Pons (tissue), 1 donor: ENCODE measurements at regions not wholly inside any gene's neighbourhood (a gene's known extent, or its start where the extent isn't known, plus 50 kb on each side); places are given as distances from the start of the nearest gene placed in this dataset.

Experiments used
- DNase-seq: peaks from one replicate; pipeline ENCODE4 v3.0.0-alpha.2; 2016; ENCODE audit warnings: low spot score

DNA sequence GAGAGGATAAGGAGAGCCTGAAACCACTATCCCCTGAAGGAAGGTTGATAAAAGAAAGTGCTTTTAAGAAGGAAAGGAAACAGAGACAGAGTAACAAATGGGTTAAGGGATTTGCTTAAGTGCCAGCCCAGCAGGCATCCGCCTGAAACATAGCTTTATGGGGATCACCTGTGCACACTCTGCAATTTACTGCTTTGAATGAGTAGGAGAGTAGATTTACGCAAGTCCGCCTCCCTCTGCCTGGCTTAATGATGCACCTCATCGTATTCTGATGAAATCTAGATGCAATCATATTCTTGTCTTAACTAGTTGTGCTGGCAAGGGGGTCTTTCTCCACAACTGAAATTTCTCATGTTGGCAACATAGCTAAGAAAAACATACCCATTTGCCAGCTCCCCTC is 101.1 kb upstream of the ID4 start:
- no peak for DNase-seq

DNA sequence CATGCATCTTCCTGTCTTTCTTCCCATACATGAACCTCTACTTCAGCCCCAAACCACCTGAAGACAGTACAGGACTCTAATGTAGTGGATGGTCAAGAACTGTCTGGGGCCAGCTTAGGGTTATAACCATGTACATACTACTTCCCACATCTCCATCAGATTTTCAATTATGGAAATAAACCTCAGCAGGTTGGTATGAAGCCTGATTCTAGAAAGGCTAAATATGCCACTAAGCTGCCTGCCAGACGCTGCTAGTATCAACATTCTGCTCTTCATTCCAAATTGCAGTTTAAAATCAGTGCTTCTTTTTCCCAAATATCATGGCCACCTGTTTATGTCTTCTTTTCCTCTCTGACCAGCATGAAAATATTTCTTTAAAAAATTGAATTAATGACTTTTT is 99.2 kb upstream of the ID4 start:
- DNase-seq = no peak

DNA sequence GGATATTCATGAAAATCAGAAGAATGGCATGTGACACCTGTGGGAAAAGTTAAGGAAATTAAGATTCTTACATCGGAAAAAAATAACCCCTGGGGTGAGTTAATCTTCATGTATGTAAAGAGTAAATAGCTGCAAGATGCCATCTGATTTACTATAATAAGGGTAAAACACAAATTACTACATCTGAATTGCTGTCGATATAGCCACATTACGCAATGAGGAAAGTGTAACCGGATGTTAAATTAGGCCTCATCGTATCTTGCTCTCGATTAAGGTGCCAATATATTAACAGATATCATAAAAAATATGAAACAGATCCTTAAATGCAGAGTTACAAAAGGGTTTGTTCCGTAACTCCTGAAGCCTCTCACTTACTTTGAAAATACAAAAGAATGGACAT is 87.4 kb upstream of the ID4 start:
- no peak for DNase-seq

DNA sequence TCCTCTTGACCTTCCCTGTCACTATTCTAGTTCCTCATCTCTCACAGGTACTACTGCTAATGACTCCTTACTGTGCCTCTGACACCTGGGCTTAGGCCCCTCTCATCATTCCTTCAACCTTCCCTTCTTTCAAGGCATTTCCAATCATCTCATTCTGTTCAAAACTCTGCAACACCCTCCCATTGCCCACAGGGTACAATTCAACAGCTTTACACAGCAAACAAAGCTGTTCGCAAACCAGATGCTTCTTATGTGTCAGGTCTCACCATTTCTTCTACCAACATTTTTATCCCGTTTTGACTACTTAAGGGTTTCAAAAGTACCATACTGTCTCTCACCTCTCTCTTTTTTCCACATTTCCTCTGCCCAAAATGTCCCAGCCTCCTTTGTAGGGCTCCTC is 84.4 kb upstream of the ID4 start:
- DNase-seq = no peak

DNA sequence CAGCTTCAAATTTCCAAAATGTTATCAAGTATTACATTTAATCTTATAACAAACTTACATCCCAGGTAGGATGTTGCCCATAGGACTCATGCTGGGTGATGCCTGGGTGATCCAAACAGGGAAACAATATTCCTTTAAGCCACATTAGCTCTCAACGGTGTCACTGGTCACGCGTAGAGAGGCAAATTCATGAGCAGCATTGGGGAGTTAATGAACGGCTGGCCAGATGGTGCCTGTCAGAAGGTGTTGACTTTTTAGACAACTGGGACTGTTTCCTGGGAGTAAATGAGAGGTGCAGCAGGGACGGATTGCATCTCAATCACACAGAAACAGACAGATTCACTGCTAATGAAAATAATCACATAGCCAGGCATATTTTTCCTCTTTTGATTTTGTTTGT is 83.3 kb upstream of the ID4 start:
- DNase-seq = no peak

DNA sequence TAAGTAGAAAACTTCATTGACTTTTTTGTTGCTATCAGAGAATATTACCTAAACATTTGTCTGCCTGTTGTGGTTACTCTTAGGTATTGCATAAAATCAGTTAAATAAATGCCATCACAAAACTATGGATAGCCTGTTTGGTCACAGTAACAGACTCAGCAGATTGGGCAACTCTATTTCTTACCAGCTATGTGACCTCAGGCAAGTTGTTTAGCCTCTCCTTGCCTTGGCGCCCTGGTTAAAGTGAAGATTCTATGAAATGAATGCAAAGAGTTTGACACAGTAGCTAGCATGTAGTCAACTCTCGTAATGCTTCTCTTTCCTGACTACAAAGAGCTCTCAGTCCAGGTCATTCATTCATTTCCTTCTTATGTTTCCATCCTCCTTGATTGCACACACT is 82.5 kb upstream of the ID4 start:
- no peak for DNase-seq

DNA sequence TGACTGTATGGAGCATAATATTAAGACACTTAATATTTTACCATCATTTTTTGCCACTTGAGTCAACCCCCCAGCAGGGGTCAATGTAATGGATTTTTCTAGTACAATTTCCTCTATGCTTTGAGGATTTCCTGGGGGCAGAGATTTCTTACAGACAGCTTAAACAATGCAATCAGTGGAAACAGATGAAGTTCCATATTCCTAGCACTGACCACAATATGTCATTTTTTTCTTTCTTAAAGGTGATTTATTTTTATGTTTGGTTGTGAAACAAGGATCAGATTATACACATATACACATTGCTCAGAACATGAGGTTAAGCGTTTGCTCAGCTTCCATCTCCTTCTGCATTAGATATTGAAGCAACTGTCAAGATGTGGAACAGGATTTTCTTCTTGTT is 82.0 kb upstream of the ID4 start:
- DNase-seq = no peak

DNA sequence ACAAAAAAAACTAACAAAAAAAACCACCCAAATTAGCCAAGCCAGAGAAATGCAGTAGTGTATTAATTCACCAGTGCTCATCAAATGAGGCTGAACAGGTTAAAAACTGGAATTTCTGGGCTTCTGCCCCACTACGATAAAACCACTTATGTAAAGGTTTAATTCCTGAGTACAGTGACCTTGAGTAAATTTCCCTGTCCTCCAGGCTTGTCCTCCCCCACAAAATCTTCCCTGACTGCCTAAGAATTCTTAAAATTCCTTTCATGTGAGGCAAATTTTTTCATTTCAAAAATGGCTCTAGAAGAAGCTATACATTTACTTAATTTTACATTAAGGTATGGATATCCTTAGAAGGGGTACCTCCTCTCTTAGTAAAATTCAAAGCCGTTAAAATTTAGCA is 80.1 kb upstream of the ID4 start:
- no peak for DNase-seq

DNA sequence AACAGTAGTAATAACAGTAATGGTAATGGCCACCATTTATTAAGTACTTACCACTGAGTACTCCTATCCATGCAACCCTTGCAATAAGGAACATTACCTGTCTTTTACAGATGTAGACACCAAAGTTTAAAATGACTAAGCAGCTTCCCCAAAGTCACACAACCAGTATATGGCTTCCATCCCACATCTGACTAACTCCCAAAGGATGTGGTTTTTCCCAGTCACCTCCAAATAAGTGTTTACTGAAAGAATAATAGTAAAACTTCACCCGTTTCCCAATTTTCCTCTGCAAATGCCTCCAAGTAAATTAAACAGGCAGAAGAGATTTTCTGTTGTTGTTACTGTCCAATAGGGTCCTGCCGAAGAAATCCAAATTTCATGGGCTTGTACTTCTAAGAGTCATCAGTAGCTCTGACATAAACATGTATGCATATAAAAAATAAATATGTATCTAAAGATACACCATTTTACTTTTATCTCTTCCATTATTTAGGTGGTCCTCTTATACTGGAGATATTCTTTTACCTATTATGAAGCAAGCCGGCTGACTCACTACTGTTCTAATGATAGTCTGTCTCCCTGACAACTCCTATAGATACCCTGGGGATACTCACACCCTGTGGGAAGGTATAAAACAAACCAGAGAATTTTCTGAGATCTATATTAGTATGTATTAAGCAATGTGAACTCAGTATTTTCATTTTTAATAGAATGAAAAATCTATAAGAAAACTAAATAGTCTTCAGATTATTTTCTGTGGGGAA is 77.9 kb upstream of the ID4 start:
- no peak for DNase-seq

DNA sequence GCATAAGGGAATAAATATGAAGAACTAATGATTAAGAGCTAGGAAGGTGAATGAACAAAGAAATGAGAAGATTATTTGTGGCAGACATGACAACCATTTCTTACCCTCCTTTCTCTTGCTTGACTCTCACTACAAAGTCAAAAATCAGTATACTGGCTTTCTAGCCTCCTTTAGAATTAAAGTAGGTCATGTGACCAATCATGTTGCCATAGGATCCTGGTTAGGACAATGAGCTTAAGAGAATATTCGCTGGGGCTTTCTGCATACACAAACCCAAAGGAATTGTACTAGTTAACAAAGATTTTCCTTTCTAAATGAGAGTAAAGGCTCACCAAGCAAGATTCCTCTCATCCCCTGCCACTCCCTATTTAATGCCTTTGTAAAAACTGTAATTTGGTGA is 76.0 kb upstream of the ID4 start:
- DNase-seq = no peak

DNA sequence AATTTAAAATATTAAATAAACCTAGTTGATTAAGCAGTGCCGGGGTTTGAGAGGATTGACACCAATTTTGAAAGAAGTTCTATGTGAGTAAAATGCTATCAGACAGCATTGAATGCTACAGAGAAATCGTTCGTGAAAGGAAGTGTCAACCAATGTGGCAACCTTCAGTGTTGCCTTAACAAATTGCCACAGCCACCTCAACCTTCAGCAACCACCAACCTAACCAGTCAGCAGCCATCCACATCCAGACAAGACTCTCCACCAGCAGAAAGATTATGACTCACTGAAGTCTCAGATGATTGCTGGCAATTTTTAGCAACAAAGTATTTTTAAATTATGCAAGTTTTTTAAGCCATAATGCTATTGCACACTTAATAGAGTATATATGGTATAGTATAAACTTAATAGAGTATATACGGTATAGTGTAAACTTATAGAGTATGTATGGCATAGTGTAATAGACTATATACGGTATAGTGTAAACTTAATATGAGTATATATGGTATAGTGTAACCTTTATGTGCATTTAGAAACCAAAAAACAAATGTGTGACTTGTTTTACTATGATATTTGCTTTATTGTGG is 65.3 kb upstream of the ID4 start:
- no peak for DNase-seq

DNA sequence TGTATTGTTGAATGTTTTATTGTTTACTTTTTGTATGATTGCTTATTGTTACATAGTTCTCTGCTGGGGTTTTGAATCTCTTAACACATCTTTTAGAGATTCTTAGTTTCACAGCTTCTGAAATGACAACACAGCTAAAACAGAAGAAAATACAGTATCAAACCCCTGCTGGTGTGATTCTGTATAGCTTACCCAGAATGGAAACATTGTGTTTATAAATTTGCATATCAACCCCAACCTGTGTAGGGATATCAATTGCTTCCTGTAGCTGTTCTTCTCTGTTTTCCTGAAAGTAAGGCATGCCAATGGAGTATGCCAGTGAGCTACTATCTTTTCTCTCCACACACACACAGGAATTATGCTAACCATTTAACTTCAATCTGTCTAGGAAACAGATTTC is 64.3 kb upstream of the ID4 start:
- no peak for DNase-seq

DNA sequence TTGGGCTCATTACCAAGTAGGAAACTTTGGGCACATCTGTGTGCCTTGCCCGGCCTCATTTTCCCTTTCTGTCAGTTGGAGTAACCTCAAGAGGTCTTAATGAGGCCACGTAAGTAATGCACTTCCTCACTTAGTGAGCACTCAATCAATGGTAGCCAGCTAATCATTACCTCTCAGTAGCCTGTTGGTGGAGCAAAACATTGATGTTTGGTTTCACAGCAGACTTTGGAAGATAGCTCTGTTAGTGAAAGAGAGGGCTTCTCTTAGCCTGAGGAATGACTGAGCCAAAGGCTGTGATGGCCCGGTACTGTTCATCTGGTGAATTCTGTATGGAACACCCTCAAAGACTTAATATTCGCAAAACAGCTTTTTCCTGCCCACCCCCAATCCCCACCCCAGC is 55.9 kb upstream of the ID4 start:
- no peak for DNase-seq

DNA sequence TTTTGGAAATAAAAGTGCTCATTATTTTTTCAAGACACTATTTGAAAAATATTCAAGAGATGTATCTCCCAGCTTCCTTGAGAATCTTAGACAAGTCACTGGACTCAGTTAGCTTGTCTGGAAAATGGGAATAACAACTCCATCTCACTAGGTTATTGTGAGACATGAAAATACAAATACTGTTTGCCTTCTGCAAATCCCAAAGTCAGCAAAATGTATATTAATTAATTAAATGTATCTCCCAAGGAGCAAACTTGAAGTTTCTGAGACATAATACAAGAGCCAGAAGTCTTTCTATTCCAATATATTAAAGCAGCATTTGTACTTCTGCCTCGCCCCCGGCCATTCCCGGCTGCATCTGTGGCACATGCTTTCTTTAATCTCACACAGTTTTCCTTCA is 54.6 kb upstream of the ID4 start:
- no peak for DNase-seq
